Retina (tissue), 1 donor: ENCODE measurements at regions not wholly inside any gene's neighbourhood (a gene's known extent, or its start where the extent isn't known, plus 50 kb on each side); places are given as distances from the start of the nearest gene placed in this dataset.

Experiments used
- DNase-seq: peaks from one replicate; pipeline ENCODE4 v3.0.0-alpha.2; 2016

GRCh38 chr6:6376845-6377244 lies 56.4 kb upstream of the F13A1 start:
- DNase-seq = no peak

- no peak for DNase-seq
Measured at GRCh38 chr6:6377621-6378020, 57.2 kb upstream of the F13A1 start.

GRCh38 chr6:6379573-6379972 lies 59.1 kb upstream of the F13A1 start:
- no peak for DNase-seq

- no peak for DNase-seq
Measured at GRCh38 chr6:6384520-6384919, 64.1 kb upstream of the F13A1 start.

GRCh38 chr6:6386010-6386409 lies 65.5 kb upstream of the F13A1 start:
- DNase-seq = no peak

- no peak for DNase-seq
Measured at GRCh38 chr6:6390849-6391602, 70.6 kb upstream of the F13A1 start.

- no peak for DNase-seq
Measured at GRCh38 chr6:6392214-6393068, 72.0 kb upstream of the F13A1 start.

- DNase-seq = no peak
Measured at GRCh38 chr6:6393069-6393529, 72.6 kb upstream of the F13A1 start.

GRCh38 chr6:6395581-6396197 lies 75.2 kb upstream of the F13A1 start:
- DNase-seq = no peak

GRCh38 chr6:6397842-6398241 lies 77.4 kb upstream of the F13A1 start:
- DNase-seq = no peak

- DNase-seq = no peak
Measured at GRCh38 chr6:6399568-6399967, 79.1 kb upstream of the F13A1 start.

- no peak for DNase-seq
Measured at GRCh38 chr6:6401401-6401800, 80.9 kb upstream of the F13A1 start.

GRCh38 chr6:6402006-6402405 lies 81.5 kb upstream of the F13A1 start:
- no peak for DNase-seq

GRCh38 chr6:6402591-6402990 lies 82.1 kb upstream of the F13A1 start:
- DNase-seq = no peak

- no peak for DNase-seq
Measured at GRCh38 chr6:6405031-6405430, 84.6 kb upstream of the F13A1 start.

- DNase-seq = no peak
Measured at GRCh38 chr6:6405997-6406714, 85.7 kb upstream of the F13A1 start.

- DNase-seq = no peak
Measured at GRCh38 chr6:6406715-6407070, 86.2 kb upstream of the F13A1 start.

- no peak for DNase-seq
Measured at GRCh38 chr6:6407071-6407741, 86.7 kb upstream of the F13A1 start.

- DNase-seq = no peak
Measured at GRCh38 chr6:6409397-6410030, 89.1 kb upstream of the F13A1 start.

- no peak for DNase-seq
Measured at GRCh38 chr6:6411115-6411514, 90.7 kb upstream of the F13A1 start.

- DNase-seq = no peak
Measured at GRCh38 chr6:6412221-6412620, 91.8 kb upstream of the F13A1 start.

- DNase-seq = no peak
Measured at GRCh38 chr6:6412700-6413099, 92.2 kb upstream of the F13A1 start.
